ENCODE measurements at regions not wholly inside any gene's neighbourhood (a gene's known extent, or its start where the extent isn't known, plus 50 kb on each side); places are given as distances from the start of the nearest gene placed in this dataset.

- no peak overlapping the region for H2AFZ ChIP-seq (ENCODE audit: insufficient read depth, low read depth, low read length, poor library complexity, severe bottlenecking)
- peaks cover 5 to 12% of the 10 kb centered on the region in 2 donors for H3K9me3 ChIP-seq (replicated peaks in 1 of 2; ENCODE audit: control insufficient read depth in 1 of 2, insufficient read depth in 1 of 2, low read length in 2 of 2)
- no peak for DNase-seq
- Mint-ChIP-seq H3K4me3 (no peak overlapping the region), H3K27ac (no peak overlapping the region), H3K9me3 (peaks cover 0 to 9% (median 5%) of the 10 kb centered on the region in 7 donors), H3K27me3 (ENCODE audit: low read depth in 3 of 3) (no peaks in the 10 kb centered on the region), H3K4me1 (no peaks in the 10 kb centered on the region), H3K36me3 (no peaks in the 10 kb centered on the region)
- no peak for TF ChIP-seq CTCF (IDR thresholded peaks at IDR 0.05)
- no peaks in the 10 kb centered on the region for H3K27me3 ChIP-seq (ENCODE audit: control insufficient read depth in 2 of 2, insufficient read depth in 2 of 2, low read length in 2 of 2)
- no peaks in the 10 kb centered on the region for H3K36me3 ChIP-seq (replicated peaks in 1 of 2; ENCODE audit: control insufficient read depth in 1 of 2, insufficient read depth in 2 of 2, low read length in 2 of 2)
- no peaks in the 10 kb centered on the region for H4K20me1 ChIP-seq (ENCODE audit: insufficient read depth, low read length)
- H3K4me1 ChIP-seq (ENCODE audit: control insufficient read depth in 1 of 2, insufficient read depth in 2 of 2, low read length in 2 of 2): no peaks in the 10 kb centered on the region
- no peak overlapping the region for H3K4me2 ChIP-seq (replicated peaks; ENCODE audit: extremely low read depth, low read length, poor library complexity, severe bottlenecking)
- H3K79me2 ChIP-seq (ENCODE audit: insufficient read depth, low read length): no peaks in the 10 kb centered on the region
- H3K27ac ChIP-seq (ENCODE audit: low read depth in 1 of 2, low read length in 2 of 2): no peak overlapping the region
- H3K9ac ChIP-seq (ENCODE audit: insufficient read depth, low read length, poor library complexity, severe bottlenecking): no peak overlapping the region
- intact Hi-C loops (cut with micrococcal nuclease): no loop called here
- no CpG with 5 or more reads among the region's 2 CpGs for WGBS (ENCODE audit: insufficient coverage)
- no peak overlapping the region for H3K4me3 ChIP-seq (replicated peaks in 1 of 3; ENCODE audit: low read depth in 2 of 3, low read length in 3 of 3)
Observed at GRCh38 chr10:53543410-53543809, 770.8 kb upstream of the MBL2 start.

- Histone ChIP-seq H3K4me2 (replicated peaks; ENCODE audit: extremely low read depth, low read length, poor library complexity, severe bottlenecking) (no peak overlapping the region), H3K4me3 (replicated peaks in 1 of 3; ENCODE audit: low read depth in 2 of 3, low read length in 3 of 3) (no peak overlapping the region), H3K9me3 (replicated peaks in 1 of 2; ENCODE audit: control insufficient read depth in 1 of 2, insufficient read depth in 1 of 2, low read length in 2 of 2) (no peaks in the 10 kb centered on the region), H3K79me2 (ENCODE audit: insufficient read depth, low read length) (no peaks in the 10 kb centered on the region), H3K9ac (ENCODE audit: insufficient read depth, low read length, poor library complexity, severe bottlenecking) (no peak overlapping the region), H3K27me3 (ENCODE audit: control insufficient read depth in 2 of 2, insufficient read depth in 2 of 2, low read length in 2 of 2) (no peaks in the 10 kb centered on the region), H3K4me1 (ENCODE audit: control insufficient read depth in 1 of 2, insufficient read depth in 2 of 2, low read length in 2 of 2) (no peaks in the 10 kb centered on the region), H2AFZ (ENCODE audit: insufficient read depth, low read depth, low read length, poor library complexity, severe bottlenecking) (no peak overlapping the region), H3K27ac (ENCODE audit: low read depth in 1 of 2, low read length in 2 of 2) (no peak overlapping the region), H4K20me1 (ENCODE audit: insufficient read depth, low read length) (no peaks in the 10 kb centered on the region), H3K36me3 (replicated peaks in 1 of 2; ENCODE audit: control insufficient read depth in 1 of 2, insufficient read depth in 2 of 2, low read length in 2 of 2) (no peaks in the 10 kb centered on the region)
- H3K36me3 Mint-ChIP-seq: no peaks in the 10 kb centered on the region
- no peak for TF ChIP-seq CTCF (IDR thresholded peaks at IDR 0.05)
- DNase-seq: no peak
- intact Hi-C loops (cut with micrococcal nuclease): no loop called here
- no peaks in the 10 kb centered on the region for H3K27me3 Mint-ChIP-seq (ENCODE audit: low read depth in 3 of 3)
- no peaks in the 10 kb centered on the region for H3K4me1 Mint-ChIP-seq
- H3K4me3 Mint-ChIP-seq: no peak overlapping the region
- H3K27ac Mint-ChIP-seq: no peak overlapping the region
- H3K9me3 Mint-ChIP-seq: peaks cover 0 to 8% (median 0%) of the 10 kb centered on the region in 7 donors
Observed at GRCh38 chr10:53537508-53537907, 764.9 kb upstream of the MBL2 start.
